Gastrocnemius medialis (tissue), 4 donors: ENCODE measurements at regions not wholly inside any gene's neighbourhood (a gene's known extent, or its start where the extent isn't known, plus 50 kb on each side); places are given as distances from the start of the nearest gene placed in this dataset.

Experiments used
- POLR2A ChIP-seq, 2 donors: fragments of 450-650 bp; IDR thresholded peaks; one replicate each; pipeline ENCODE4 v1.6.1; 2017; ENCODE audit warnings: antibody characterized with exemption in 2 of 2, mild to moderate bottlenecking in 2 of 2, moderate library complexity in 2 of 2
- TF ChIP-seq, protein P1 (sequence below), 5 experiments: fragments of 450-650 bp in 3 of 5; fragments of 200-600 bp in 2 of 5; sonication (generic) in 2 of 5; IDR thresholded peaks in 4 of 5; conservative IDR thresholded peaks in 1 of 5; 1 replicate in 4 of 5; 2 replicates in 1 of 5; pipeline ENCODE4 v1.5.1; 2016 to 2019; ENCODE audit warnings: antibody characterized with exemption in 5 of 5, mild to moderate bottlenecking in 3 of 5, moderate library complexity in 3 of 5

DNA sequence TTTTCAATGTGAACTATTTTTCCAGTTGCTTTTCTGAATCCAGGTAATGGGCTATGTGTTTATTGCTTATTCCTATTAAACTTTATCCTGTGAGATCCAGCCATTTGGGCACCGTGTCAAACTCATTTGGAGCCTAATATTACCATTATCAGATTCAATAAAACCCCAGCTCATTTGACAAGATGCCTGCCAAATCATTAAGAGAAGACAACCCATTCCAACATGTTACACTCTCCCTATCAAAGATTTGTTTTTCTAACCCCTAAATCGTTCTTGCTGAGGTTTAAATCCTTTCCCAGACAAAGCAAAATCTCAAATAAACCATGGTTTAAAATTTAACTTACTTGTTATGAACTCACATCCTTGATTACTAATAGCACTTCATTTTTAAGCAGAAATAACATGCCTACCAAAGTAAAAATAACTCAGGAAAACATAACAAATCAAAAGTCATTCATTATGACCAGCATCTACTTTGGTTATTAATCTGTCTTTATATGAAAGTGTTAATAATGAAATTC lies 130.0 kb upstream of the TCF21 start:
- TF ChIP-seq, protein P1, sequence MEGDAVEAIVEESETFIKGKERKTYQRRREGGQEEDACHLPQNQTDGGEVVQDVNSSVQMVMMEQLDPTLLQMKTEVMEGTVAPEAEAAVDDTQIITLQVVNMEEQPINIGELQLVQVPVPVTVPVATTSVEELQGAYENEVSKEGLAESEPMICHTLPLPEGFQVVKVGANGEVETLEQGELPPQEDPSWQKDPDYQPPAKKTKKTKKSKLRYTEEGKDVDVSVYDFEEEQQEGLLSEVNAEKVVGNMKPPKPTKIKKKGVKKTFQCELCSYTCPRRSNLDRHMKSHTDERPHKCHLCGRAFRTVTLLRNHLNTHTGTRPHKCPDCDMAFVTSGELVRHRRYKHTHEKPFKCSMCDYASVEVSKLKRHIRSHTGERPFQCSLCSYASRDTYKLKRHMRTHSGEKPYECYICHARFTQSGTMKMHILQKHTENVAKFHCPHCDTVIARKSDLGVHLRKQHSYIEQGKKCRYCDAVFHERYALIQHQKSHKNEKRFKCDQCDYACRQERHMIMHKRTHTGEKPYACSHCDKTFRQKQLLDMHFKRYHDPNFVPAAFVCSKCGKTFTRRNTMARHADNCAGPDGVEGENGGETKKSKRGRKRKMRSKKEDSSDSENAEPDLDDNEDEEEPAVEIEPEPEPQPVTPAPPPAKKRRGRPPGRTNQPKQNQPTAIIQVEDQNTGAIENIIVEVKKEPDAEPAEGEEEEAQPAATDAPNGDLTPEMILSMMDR (IDR thresholded peaks at IDR 0.05 in 4 of 5, conservative IDR thresholded peaks at IDR 0.05 in 1 of 5), result no peak
- TF ChIP-seq POLR2A (IDR thresholded peaks at IDR 0.05), result no peak
